ENCODE measurements at regions not wholly inside any gene's neighbourhood (a gene's known extent, or its start where the extent isn't known, plus 50 kb on each side); places are given as distances from the start of the nearest gene placed in this dataset.
"Not testable (repeated sequence)": the region's sequence is repeated elsewhere in the genome, so short reads cannot be mapped to it uniquely, and the experiment has no call there.

DNA sequence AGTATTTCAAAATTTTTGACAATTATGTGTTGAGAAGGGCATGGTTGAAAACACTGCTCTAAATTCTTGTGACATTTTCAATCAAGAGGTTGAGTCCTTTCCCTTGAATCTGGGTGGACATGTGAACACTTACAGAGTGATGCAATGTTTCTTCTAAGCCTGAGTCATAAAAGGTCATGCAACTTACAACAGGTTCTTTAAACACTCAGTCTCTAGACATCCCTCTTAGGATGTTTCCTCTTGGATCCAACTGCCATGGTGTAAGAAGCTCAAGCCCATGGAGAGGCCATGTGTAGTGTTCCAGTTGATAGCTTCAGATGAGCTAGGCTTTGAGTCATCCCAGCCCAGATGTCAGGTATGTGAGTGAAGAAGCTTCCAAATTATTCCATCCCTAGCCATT lies 232.2 kb upstream of the MAOA start:
- no peak for DNase-seq

DNA sequence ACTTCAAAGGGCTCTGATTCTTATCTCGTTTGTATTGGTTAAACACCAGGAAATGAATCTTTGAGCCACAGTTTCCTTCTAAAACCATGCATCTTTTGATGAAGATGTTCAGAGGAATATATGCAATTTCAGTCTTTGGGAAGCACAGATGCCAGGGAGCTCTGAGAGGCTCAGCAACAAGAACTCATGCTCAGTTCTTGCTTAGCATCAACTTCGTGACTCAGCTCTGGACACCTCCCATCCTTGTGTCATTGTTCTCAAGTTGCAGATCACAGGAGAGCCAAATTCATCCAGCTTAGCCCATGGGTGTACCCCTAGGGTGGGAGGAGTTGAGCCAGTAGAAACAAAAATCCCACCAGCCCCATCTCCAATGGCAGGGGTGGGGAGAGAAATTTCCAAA lies 219.6 kb upstream of the MAOA start:
- DNase-seq: no peak

DNA sequence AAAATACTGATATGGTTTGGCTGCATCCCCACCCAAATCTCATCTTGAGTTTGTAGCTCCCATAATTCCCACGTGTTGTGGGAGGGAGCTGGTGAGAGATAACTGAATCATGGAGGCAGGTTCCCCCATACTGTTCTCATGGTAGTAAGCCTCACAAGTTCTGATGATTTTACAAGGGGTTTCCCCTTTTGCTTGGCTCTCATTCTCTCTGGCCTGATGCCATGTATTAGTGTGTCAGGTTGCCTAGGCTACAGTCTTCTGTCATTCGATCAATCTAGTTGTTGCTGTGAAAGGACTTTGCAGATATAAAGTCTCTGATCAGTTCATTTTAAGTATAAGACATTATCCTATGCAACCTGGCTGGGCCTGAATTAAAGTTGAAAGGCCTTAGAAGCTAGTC lies 209.3 kb upstream of the MAOA start:
- no peak for DNase-seq

DNA sequence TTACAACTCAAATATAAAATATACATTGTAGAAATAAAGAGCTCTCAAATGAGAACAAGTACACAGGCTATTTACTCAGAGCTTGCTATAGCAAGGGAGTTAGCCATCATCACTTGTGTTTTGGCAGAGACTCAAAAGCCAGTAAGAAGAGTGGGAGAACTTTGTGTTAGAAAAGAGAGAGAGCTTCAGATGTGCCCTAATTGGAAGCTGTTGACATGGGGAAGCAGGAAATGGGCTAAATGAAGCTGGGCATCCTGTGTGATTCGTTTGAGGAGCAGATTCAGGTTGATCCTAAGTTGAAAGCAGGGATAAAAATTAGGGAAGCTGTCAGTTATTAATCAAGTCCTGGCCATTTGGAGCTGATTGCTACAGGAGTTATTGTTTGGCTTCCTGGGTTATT lies 207.4 kb upstream of the MAOA start:
- DNase-seq: no peak

DNA sequence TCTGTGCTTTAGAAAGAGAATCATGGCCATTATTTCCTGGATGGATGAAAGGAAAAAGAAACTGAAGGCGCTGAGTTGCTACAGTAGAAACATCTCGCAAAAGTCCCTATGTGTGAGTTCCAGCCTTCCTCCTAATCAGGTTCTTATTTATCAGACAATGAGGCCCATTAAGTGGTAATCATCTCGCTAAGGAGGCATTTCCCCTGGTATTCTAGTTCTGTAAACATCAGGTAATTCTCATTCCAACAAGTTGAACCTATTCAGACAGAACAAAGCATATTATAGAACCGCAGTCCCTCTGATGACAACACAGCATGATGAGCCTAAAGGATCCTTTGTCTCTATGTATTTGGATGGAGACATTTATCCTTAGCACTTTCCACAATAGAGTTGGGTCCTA lies 205.7 kb upstream of the MAOA start:
- no peak for DNase-seq

DNA sequence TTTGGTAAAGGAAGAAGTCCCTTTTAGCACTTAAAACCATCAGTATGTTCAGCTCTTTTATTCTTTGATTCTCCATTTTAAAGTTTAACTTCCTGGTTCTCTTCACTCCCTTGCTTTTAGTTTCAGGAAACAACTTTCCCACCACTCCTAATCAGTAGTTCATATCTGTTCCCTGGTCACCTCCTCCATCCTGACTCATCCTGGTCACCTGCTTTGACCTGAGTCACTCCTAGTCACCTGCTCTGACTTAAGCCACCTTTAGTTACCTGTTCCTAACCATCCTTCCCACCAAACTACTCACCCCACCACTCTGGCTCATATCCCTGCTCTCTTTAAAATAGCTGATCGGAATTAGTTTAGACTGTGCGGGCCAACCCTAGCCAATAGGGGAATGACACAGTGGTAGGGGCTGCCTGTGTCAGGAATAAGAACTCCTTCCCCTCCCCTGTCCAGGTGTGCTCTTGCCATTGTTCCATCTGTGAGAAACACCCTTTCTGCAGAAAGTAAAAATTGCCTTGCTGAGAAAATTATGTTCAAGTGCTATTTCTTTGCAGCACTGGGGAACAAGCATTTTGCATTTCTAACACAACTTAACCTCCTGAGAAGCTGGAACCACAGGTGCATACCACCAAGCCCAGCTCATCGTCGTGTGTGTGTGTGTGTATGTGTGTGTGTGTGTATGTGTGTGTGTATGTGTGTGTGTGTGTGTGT lies 204.0 kb upstream of the MAOA start:
- not testable (repeated sequence) for DNase-seq

DNA sequence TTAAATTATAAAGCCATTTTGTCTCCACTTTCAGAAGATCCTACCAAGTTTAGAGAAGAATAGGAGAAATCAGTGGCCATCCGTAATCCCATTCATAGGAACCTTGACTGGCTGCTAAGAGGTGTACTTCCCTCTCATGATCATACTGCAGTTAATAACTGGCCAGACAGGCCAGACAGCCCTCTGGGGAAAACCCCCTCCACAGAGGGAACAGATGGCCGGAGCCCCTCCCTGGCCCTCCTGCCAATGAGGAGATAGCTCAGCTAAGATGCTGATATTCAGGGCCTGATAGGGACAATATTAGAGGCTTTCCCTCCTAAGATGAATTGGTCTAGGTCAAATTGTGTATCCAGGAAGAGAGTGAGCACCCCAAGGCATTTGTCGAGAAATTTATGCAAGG lies 200.0 kb upstream of the MAOA start:
- DNase-seq: no peak

DNA sequence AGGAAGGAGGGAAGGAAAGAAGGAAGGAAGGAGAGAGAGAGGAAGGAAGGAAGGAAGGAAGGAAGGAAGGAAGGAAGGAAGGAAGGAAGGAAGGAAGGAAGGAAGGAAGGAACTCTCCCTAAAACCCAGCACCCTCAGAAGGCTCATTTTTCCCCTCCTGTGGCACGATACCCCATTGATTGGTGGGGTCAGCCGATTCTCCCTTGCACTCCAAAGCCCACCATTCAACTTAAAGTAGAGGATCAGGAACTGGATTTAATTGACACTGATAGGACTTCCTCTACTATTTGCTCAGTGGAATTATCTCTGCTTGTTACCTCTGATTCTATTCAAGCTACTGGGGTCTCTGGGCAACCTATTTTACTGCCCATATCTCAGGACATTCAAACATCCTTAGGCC lies 199.2 kb upstream of the MAOA start:
- DNase-seq: no peak

DNA sequence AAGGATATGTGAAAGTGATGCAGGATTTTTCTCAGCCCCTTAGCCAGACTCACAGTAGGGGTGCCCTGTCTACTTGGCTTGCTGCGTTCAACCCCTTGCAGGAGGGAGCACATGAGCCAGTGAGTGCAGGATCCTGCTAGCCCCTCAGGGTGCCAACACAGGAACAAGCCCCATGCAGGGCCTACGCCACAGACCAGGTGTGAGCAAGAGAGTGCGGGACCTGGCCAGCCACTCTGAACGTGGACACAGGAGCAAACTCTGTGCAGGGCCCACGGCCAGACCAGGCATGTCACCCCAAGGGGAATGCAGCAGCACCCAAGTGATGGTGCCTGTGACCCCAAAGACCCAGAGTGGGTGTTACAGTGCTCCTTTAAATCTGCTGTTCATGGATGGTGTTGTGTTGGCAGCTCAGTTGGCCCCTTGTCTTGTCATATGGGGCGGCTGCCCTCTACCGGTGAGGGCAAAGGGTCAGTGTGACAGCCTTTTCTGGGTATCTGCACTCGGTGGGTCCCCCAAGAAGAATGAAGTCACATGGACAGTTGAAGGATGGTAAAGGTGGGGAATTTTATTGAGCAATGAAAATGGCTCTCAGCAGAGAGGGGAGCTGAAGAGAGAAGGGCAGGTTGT lies 188.4 kb upstream of the MAOA start:
- DNase-seq: no peak

DNA sequence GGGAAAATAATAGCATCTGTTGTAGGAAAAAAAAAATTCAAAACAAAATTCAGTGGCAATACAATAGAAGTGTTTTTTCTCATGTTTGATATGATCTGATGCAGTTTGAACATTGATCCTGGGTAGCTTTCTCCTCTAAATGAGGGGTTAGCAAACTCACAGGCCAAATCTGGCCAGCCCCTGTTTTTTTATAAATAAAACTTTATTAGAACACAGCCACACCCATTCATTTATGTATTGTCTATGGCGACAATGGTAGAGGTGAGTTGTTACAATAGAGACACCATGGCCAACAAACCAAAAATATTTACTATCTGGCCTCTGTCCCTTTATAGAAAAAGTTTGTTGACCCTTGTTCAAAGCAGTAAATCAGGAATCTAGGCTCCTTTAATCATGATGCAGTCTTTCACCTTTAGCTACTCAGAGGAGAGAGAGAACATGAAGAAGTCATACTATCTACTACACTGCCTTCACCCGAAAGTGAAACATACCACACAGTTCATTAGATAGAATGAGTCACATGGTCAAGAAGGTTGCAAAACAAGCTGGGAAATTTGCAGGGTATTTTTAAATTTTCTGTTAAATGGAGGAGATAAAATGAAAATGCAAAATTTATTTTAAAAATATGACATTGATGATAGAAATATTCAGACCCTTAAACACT lies 186.6 kb upstream of the MAOA start:
- no peak for DNase-seq

DNA sequence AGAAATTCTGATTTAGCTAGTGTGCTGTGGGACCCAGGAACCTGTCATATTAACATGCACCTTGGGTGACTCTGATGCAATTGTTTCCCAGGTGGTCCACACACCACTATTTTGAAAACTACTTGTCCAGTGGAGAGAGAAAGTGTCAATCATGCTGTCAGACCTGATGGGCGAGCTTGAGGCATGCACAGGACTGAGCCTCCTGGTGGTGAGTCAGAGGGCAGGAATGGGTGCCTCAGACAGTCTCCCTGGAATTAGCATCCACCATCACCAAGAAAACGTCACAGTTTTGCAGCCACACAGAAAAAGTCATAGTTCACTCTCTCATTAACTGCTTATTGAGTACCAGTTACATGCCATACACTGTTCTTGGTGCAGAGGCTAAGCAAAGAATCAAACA lies 181.8 kb upstream of the MAOA start:
- DNase-seq: no peak

DNA sequence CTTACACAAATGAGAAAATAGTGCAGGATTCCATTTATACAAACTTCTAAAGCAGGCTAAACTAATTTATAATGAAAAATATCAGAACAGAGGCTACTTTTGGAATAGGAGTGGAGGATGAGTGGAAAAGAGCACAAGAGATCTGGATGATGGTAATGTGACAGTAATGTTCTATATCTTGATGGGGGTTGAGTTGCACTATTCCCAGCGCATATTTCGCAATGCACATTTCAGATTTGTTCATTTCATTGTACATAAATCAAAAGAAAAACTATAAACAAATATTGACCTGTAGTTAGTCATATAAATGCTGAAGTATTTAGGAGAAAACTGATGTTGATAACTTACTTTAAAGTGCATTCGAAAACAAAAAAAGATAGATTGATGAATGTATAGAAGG lies 177.0 kb upstream of the MAOA start:
- DNase-seq: no peak

DNA sequence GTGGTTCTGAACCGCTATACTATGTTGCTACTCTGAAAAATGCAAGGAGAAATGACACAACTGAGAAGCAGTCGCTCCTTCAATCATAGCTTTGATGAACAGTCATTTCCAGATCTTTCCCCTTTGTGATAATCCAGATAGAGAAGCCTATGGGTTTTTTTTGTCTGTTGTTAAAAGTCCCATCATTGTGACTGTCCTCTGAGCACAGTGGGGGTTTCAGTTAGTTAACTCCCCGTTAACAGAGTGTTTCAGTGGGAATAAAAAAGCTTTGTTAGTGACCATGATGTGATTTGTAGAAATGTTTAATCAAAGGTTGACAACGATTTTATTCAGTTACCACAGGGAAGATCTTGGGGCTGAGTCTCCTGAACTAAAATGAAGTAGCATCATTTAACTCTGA lies 176.2 kb upstream of the MAOA start:
- DNase-seq: no peak

DNA sequence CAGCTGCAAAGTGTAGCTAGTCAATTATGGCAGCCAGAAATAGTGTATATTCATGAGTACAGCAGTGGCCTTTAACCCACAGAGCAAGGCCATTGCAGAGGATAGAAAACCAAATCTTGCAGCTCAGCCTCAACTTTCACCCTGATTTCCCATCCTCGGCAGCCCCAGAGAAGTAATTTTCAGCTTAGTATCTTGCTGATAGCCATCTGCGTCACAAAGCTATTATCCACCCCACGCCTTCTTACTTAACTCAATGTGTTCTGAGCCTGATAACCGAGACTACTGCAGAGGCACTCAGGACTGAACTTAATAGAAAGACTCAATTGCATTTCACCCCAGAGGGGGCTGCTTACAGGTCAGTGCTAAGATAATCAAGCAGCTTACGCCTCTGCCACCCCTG lies 174.5 kb upstream of the MAOA start:
- DNase-seq: no peak

DNA sequence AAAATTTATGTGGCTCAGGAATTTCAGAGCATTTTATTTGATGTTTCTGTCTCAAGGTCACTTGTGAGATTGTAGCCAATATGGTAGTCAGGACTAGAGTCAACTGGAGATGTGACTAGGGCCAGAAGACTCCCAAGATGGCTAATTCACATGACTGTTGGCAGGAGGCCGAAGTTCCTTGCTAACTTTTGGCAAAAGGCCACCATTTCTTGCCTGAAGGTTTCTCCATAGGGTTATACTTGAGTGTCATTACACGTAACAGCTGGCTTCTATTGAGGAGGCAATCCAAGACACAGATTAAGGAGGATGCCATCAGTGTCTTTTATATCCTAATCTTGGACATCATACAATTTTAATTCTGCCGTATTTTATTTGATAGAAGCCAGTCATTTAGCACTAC lies 162.3 kb upstream of the MAOA start:
- no peak for DNase-seq

DNA sequence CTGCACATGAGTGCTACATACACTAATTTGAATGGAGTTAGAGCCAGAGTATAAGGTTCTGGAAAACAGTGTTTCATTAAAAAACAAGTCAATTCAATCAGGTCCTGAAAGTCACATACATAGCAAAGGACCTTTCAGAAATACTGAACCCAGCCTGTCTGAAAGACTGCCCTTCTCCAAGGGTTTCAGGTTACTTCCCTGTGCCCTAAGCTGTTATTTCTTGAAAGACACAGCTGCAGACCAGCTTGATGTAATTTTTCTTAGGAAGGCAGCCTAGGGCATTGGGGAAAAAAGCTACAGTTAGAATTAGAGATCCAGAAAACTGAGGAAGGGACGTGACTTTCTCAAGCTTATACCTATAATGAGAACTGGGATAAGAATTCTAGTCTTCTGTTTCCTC lies 155.9 kb upstream of the MAOA start:
- no peak for DNase-seq

DNA sequence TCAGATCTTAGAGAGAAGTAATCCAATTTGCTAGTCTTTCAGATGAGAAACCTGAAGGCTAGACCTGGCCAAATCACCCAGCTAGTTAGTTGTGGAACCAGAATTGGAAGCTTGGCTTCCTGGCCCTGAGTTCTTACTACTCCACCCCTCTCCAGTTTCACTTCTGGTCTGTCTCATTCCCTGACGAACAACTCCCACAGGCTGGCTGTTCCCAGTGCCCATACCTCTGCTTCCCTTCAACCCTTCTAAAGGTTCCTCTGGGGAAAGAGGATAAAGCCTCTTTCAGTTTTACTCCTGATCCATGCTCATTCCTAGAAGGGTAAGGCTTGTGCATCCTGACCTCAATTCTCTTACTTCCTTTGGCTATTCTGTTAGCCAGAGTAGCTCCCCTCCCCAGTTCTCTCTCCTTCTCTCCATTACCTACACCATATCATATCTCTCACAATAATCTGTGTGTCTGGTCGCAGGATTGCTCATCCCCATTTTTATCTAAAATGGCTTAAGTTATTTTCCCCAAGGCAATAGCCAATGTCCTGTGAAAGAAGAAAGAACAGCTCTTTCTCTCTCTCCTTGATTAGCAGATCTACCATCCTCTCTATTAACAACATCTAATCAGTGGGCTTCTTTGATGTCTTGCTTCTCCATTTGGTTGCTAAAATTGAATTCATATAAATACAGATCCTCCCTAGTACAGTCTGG lies 155.0 kb upstream of the MAOA start:
- DNase-seq: no peak

DNA sequence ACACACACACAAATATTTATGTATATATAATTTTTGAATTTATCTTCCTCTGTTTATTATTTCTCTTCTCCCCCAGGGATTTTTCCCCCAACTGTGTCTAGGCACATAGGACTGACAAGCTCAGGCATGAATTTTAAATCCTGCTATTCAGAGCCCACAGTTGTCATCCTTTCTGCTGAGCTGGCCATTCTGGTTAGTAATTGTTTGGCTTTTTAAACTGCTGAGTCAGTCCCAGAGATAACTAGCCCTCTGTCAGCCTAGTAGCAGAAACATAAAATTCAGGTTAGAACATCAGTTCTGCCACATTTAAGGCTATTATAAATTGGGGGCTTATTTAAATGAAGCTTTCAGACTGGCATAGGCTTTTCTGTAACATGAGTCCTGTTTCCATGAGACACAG lies 151.7 kb upstream of the MAOA start:
- DNase-seq: no peak

DNA sequence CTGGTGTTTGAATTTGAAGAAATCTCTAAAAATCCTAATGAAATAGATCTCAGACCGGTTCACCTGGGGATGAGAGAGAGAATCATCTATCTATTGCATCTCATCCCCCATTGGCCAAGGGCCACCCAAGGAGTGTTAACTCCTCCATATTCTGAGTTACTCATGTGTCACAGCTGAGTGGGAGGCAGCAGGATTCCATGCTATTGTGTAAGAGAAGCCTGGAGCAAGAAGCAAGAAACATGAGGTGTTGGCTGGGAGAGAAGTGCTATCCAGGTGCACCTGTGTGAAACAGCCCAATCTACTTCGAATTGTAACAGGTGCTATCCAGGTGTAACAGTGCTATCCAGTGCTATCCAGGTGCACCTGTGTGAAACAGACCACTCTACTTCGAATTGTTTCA lies 150.3 kb upstream of the MAOA start:
- DNase-seq: no peak

DNA sequence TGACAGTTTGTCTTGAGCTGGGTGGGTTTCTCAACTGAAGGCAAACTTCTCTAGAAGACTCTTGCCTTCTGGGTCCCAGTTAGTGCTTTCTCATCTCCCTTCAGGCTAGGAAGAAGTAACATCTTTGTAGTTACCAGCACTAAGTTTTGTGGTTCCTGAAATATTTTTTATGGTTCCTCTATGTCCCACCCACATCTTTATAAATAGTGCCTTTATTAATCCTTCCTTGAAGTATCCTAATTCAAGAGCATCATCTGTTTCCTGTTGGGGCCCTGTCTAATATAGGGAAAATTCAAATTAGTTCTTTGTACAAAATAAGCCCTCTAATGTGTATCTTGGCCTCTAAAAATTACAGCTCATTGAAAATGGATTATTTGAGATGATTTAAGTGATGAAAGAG lies 147.4 kb upstream of the MAOA start:
- no peak for DNase-seq

DNA sequence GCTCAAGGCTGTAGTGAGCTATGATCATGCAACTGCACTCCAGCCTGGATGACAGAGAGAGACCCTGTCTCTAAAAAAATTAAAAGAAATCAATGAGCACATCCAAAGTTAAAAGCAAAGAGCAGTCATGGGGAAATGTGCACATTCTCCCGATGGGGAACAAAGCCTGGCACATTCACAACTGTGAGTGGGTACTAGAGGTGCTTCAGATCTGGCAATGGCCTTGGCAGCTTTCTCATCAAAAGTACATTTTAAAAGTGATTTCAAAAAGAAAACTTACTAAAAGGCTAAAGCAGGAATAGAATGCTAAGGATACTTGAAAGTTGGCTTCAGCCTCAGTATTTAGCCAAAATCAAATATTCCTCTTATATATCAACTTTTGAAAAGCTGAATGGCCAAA lies 145.9 kb upstream of the MAOA start:
- DNase-seq: no peak

DNA sequence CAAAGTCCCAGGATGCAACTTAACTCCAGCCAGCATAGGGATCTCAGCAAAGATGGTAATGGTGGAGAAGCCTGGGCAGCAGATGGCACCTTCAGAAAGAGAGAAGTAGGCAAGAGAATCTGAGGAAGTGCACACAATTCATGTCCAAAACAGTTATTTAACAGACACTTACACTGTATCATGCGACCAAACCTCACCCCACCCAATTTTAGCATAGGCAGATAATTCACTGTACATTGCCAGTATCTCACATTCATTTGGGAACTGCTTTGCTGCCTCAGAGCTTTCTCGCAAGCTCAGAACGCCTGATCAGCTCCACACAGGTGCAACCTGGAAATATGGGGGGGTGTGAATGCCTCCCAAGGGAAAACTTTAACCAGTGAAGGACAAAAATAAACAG lies 143.0 kb upstream of the MAOA start:
- no peak for DNase-seq

DNA sequence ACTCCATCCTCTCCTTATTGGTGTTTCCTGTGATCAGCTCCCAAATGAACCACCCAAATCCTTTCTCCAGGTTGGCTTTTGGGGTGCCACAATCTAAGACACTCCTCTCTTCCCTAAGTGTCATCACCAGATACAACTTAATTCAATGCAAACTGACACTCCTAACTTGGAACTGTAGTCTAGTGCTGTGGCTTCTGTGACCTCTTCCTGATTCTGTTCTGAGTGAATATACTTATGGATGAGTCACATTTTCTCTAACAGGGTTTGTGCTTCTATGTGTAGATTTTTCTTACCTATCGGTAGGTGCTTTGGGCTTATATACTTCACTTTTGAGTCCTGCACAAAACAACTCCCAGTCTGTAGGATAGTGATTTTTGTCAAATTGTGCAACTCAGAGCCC lies 141.3 kb upstream of the MAOA start:
- no peak for DNase-seq

DNA sequence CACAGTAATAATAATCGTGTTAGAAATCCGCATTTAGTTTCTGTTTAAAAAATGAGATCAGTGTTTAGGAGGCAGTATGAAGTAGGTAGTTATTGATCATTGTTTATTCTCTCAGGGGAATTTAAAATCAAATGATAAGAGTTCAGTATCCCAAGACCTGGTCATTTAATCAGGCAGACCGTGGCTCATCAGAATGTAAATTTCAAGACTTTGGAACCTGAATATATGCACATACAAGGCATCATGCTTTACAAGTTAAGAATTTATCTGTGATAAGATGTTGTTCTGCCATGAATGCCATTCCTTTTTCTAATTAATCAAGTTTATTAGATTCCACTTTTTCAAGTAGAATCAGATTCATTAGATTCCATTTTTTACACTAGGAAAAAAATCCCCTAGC lies 133.5 kb upstream of the MAOA start:
- no peak for DNase-seq
